GM12878 (cell line): ENCODE measurements at regions not wholly inside any gene's neighbourhood (a gene's known extent, or its start where the extent isn't known, plus 50 kb on each side); places are given as distances from the start of the nearest gene placed in this dataset.

ENCODE experiments used
- ATAC-seq: fragments of 200-7000 bp; cut with Tn5 transposase; 3 replicates; pipeline ENCODE4 v1.9.1; 2020; ENCODE audit warnings: mild to moderate bottlenecking, moderate library complexity
- BruUV-seq: library from RNA; stranded (reverse); fragments of 400-500 nt; replicated peaks from 2 replicates; lab custom pipeline; 2021; lab: Mats Ljungman, UMichigan
- CTCF ChIA-PET: fragments of 300-600 bp; sonication (Branson Sonifier 250); formaldehyde crosslinking; extraction: SDS; loops from one replicate; lab custom pipeline; 2021; ENCODE audit warnings: inconsistent platforms; lab: Yijun Ruan, JAX
- POLR2A ChIA-PET: fragments of 350-600 bp; formaldehyde crosslinking; extraction: SDS; loops from one replicate; lab custom pipeline; 2021; ENCODE audit warnings: inconsistent platforms; lab: Charles Lee
- RAD21 ChIA-PET: fragments of 300-600 bp; sonication (Branson Sonifier 250); formaldehyde crosslinking; loops from one replicate; lab custom pipeline; 2023; ENCODE audit warnings: antibody characterized with exemption; ENCODE audit not compliant: unreplicated experiment; lab: Charles Lee
- SMC1A ChIA-PET: fragments of 300-600 bp; sonication (Branson Sonifier 250); formaldehyde crosslinking; loops from one replicate; lab custom pipeline; 2023; ENCODE audit not compliant: unreplicated experiment, uncharacterized antibody; lab: Charles Lee
- DNase-seq: peaks from one replicate; pipeline ENCODE4 v3.0.0-alpha.2; 2011; ENCODE audit warnings: low read depth, low spot score
- FAIRE-seq: peaks from 3 replicates; lab custom pipeline; 2011; peaks lifted over from hg19 to GRCh38; lab: Jason Lieb, UNC
- H2AFZ ChIP-seq: 2 replicates; pipeline ENCODE4 v1.6.0; 2011; ENCODE audit warnings: low read depth, low read length, control low read depth; ENCODE audit not compliant: control insufficient read depth
- H3K27ac ChIP-seq: 2 replicates; pipeline ENCODE4 v1.5.1; 2011; ENCODE audit warnings: control low read depth; ENCODE audit not compliant: control insufficient read depth, insufficient read depth
- H3K27me3 ChIP-seq, 2 experiments: replicated peaks in 1 of 2; 2 replicates each; pipeline versions ENCODE4 v1.6.0 to v1.6.1; 2011; ENCODE audit warnings: low read length in 1 of 2; ENCODE audit not compliant: control insufficient read depth in 2 of 2, insufficient read depth in 2 of 2
- H3K36me3 ChIP-seq, 2 experiments: 2 replicates each; pipeline ENCODE4 v1.5.1; 2011; ENCODE audit warnings: low read length in 1 of 2; ENCODE audit not compliant: control insufficient read depth in 2 of 2, insufficient read depth in 2 of 2
- H3K4me1 ChIP-seq: 2 replicates; pipeline ENCODE4 v1.6.1; 2011; ENCODE audit warnings: mild to moderate bottlenecking, low read length, moderate library complexity, mixed read lengths; ENCODE audit not compliant: control insufficient read depth, insufficient read depth
- H3K4me2 ChIP-seq: 2 replicates; pipeline ENCODE4 v1.6.0; 2011; ENCODE audit warnings: control low read depth; ENCODE audit not compliant: control insufficient read depth, insufficient read depth
- H3K4me3 ChIP-seq: fragments of 200-600 bp; sonication (generic); 2 replicates; pipeline ENCODE4 v1.5.1; 2016
- H3K79me2 ChIP-seq: 2 replicates; pipeline ENCODE4 v1.6.0; 2011; ENCODE audit warnings: low read length; ENCODE audit not compliant: control insufficient read depth, insufficient read depth
- H3K9ac ChIP-seq: 2 replicates; pipeline ENCODE4 v1.8.0; 2011; ENCODE audit warnings: low read length, control low read depth, mixed read lengths; ENCODE audit not compliant: control insufficient read depth, insufficient read depth
- H3K9me3 ChIP-seq: replicated peaks from 3 replicates; pipeline ENCODE4 v1.5.1; 2011; ENCODE audit warnings: mild to moderate bottlenecking, low read length; ENCODE audit not compliant: control insufficient read depth, insufficient read depth
- H4K20me1 ChIP-seq: 2 replicates; pipeline ENCODE4 v1.6.0; 2011; ENCODE audit not compliant: control insufficient read depth, insufficient read depth
- SMARCA5 ChIP-seq: fragments of 450-650 bp; IDR thresholded peaks from 2 replicates; pipeline ENCODE4 v1.6.1; 2017; ENCODE audit warnings: mild to moderate bottlenecking
- WGBS: methylation state at CpG from one replicate; pipeline ENCODE4 v1.1.6; 2016; ENCODE audit warnings: low lambda C conversion rate; ENCODE audit not compliant: insufficient replicate concordance, insufficient coverage; ENCODE audit errors: missing lambda C conversion rate; 5-methylcytosine and 5-hydroxymethylcytosine counted together
- in situ Hi-C: fragments of 300-500 bp; cut with MboI; formaldehyde crosslinking; loops from 9 replicates; pipeline ENCODE4 v1.14.3; 2018; ENCODE audit warnings: mixed read lengths
- intact Hi-C: fragments of 100-400 bp; cut with micrococcal nuclease; formaldehyde crosslinking; loops from one replicate; pipeline ENCODE4 v1.14.2; 2022; ENCODE audit not compliant: unreplicated experiment
- TF ChIP-seq, protein P1 (sequence below): IDR thresholded peaks from 2 replicates; pipeline ENCODE4 v1.6.1; 2012; ENCODE audit warnings: low read length, inconsistent platforms
- TF ChIP-seq, protein P2 (sequence below): IDR thresholded peaks from 2 replicates; pipeline ENCODE4 v1.6.1; 2012; ENCODE audit warnings: mild to moderate bottlenecking, low read depth, low read length

DNA sequence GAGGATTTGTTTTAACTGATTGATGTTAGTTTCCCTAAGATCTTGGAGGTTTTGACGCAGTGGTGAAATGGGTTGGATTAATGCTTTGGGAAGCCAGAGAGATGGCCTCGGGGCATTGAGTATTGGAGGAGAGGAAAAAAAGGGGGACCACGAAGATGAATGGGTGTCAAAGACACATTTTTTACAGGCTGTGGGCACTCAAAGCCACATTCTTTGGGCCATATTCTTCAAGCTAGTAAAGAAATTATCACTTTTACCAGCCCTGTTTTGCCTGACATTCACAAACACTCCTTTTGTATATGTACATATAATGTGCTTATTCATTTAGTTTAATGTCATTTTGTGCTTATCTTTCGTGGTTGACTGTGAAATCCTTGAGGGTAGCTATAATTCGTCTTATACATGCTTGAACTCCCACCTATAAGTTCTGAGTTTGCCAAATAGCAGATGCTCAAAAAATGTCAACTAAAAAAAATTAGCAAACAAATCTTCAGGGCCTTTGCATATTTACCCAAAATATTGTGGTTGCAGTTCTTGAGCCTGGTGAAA, 146.3 kb downstream of the ARL6IP6 start:
- Histone ChIP-seq H3K27me3 (no peaks in the 10 kb centered on the region), H3K9ac (no peak overlapping the region), H3K27ac (no peak overlapping the region), H3K4me3 (no peak overlapping the region), H3K79me2 (no peaks in the 10 kb centered on the region), H2AFZ (no peak overlapping the region), H3K9me3 (peaks cover 2% of the 10 kb centered on the region; the same call in 1 of the 3 replicates), H3K4me2 (no peak overlapping the region), H3K36me3 (no peaks in the 10 kb centered on the region), H4K20me1 (no peaks in the 10 kb centered on the region), H3K4me1 (no peaks in the 10 kb centered on the region)
- ChIA-PET RAD21 (interaction anchor here (0.6 kb wide), 1 partner anchor 627 kb away, joined by 3 read pairs; no protein-coding TSS in a partner anchor), SMC1A (no interaction called here), POLR2A (no interaction called here), CTCF (no interaction called here)
- intact Hi-C loops: no loop called here
- 15% methylated on average over 5 of the region's 5 CpGs for WGBS
- in situ Hi-C loops: no loop called here
- TF ChIP-seq SMARCA5: no peak
- TF ChIP-seq, protein P1, sequence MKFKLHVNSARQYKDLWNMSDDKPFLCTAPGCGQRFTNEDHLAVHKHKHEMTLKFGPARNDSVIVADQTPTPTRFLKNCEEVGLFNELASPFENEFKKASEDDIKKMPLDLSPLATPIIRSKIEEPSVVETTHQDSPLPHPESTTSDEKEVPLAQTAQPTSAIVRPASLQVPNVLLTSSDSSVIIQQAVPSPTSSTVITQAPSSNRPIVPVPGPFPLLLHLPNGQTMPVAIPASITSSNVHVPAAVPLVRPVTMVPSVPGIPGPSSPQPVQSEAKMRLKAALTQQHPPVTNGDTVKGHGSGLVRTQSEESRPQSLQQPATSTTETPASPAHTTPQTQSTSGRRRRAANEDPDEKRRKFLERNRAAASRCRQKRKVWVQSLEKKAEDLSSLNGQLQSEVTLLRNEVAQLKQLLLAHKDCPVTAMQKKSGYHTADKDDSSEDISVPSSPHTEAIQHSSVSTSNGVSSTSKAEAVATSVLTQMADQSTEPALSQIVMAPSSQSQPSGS: no peak
- TF ChIP-seq, protein P2, sequence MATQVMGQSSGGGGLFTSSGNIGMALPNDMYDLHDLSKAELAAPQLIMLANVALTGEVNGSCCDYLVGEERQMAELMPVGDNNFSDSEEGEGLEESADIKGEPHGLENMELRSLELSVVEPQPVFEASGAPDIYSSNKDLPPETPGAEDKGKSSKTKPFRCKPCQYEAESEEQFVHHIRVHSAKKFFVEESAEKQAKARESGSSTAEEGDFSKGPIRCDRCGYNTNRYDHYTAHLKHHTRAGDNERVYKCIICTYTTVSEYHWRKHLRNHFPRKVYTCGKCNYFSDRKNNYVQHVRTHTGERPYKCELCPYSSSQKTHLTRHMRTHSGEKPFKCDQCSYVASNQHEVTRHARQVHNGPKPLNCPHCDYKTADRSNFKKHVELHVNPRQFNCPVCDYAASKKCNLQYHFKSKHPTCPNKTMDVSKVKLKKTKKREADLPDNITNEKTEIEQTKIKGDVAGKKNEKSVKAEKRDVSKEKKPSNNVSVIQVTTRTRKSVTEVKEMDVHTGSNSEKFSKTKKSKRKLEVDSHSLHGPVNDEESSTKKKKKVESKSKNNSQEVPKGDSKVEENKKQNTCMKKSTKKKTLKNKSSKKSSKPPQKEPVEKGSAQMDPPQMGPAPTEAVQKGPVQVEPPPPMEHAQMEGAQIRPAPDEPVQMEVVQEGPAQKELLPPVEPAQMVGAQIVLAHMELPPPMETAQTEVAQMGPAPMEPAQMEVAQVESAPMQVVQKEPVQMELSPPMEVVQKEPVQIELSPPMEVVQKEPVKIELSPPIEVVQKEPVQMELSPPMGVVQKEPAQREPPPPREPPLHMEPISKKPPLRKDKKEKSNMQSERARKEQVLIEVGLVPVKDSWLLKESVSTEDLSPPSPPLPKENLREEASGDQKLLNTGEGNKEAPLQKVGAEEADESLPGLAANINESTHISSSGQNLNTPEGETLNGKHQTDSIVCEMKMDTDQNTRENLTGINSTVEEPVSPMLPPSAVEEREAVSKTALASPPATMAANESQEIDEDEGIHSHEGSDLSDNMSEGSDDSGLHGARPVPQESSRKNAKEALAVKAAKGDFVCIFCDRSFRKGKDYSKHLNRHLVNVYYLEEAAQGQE: no peak
- FAIRE-seq (no peak), ATAC-seq (no peak), DNase-seq (no peak)
- BruUV-seq: no TSS peak
